ENCODE measurements at regions not wholly inside any gene's neighbourhood (a gene's known extent, or its start where the extent isn't known, plus 50 kb on each side); places are given as distances from the start of the nearest gene placed in this dataset.

GRCh38 chr2:226151157-226151556 lies 648.5 kb downstream of the IRS1 start:
- TF ChIP-seq CTCF (IDR thresholded peaks at IDR 0.05; ENCODE audit: low read length, missing control alignments), result no peak
- DNase-seq (ENCODE audit: low read depth), result peak; percentile 21
- H3K4me3 ChIP-seq (replicated peaks; ENCODE audit: low read depth, low read length), result no peak overlapping the region

- TF ChIP-seq CTCF (IDR thresholded peaks at IDR 0.05; ENCODE audit: low read length, missing control alignments), result no peak
- no peak for DNase-seq (ENCODE audit: low read depth)
- H3K4me3 ChIP-seq (replicated peaks; ENCODE audit: low read depth, low read length), result no peak overlapping the region
These were observed 656.5 kb downstream of the IRS1 start for GRCh38 chr2:226143091-226143490.

- H3K4me3 ChIP-seq (replicated peaks; ENCODE audit: low read depth, low read length), result no peak overlapping the region
- DNase-seq (ENCODE audit: low read depth), result no peak
- TF ChIP-seq CTCF (IDR thresholded peaks at IDR 0.05; ENCODE audit: low read length, missing control alignments), result no peak
These were observed 657.2 kb downstream of the IRS1 start for GRCh38 chr2:226142463-226142862.

- no peak for TF ChIP-seq CTCF (IDR thresholded peaks at IDR 0.05; ENCODE audit: low read length, missing control alignments)
- no peak for DNase-seq (ENCODE audit: low read depth)
- H3K4me3 ChIP-seq (replicated peaks; ENCODE audit: low read depth, low read length), result no peak overlapping the region
These were observed 659.0 kb downstream of the IRS1 start for GRCh38 chr2:226140594-226140993.

- no peak overlapping the region for H3K4me3 ChIP-seq (replicated peaks; ENCODE audit: low read depth, low read length)
- no peak for DNase-seq (ENCODE audit: low read depth)
- no peak for TF ChIP-seq CTCF (IDR thresholded peaks at IDR 0.05; ENCODE audit: low read length, missing control alignments)
These were observed 659.9 kb downstream of the IRS1 start for GRCh38 chr2:226139759-226140158.

GRCh38 chr2:226137201-226137811 lies 662.3 kb downstream of the IRS1 start:
- TF ChIP-seq CTCF (IDR thresholded peaks at IDR 0.05; ENCODE audit: low read length, missing control alignments), result no peak
- peak; percentile 31 for DNase-seq (ENCODE audit: low read depth)
- no peak overlapping the region for H3K4me3 ChIP-seq (replicated peaks; ENCODE audit: low read depth, low read length)

GRCh38 chr2:226136739-226137138 lies 662.9 kb downstream of the IRS1 start:
- H3K4me3 ChIP-seq (replicated peaks; ENCODE audit: low read depth, low read length), result no peak overlapping the region
- TF ChIP-seq CTCF (IDR thresholded peaks at IDR 0.05; ENCODE audit: low read length, missing control alignments), result no peak
- no peak for DNase-seq (ENCODE audit: low read depth)

Measured in fibroblast of pulmonary artery (primary cell).